ENCODE measurements at regions not wholly inside any gene's neighbourhood (a gene's known extent, or its start where the extent isn't known, plus 50 kb on each side); places are given as distances from the start of the nearest gene placed in this dataset.
A peak's percentile ranks its signal among the peaks of the same experiment; 100 is the strongest.

- no peak for DNase-seq
These were observed 215.8 kb downstream of the SPTSSA start for GRCh38 chr14:34246206-34246605.

GRCh38 chr14:34243401-34243800 lies 218.6 kb downstream of the SPTSSA start:
- no peak for DNase-seq

- no peak for DNase-seq
These were observed 219.0 kb downstream of the SPTSSA start for GRCh38 chr14:34243001-34243400.

GRCh38 chr14:34241185-34241711 lies 220.8 kb downstream of the SPTSSA start:
- DNase-seq = no peak

- DNase-seq = no peak
These were observed 223.4 kb downstream of the SPTSSA start for GRCh38 chr14:34238610-34239009.

- DNase-seq = no peak
These were observed 224.4 kb downstream of the SPTSSA start for GRCh38 chr14:34237677-34238076.

GRCh38 chr14:34237081-34237480 lies 225.0 kb downstream of the SPTSSA start:
- no peak for DNase-seq

GRCh38 chr14:34235643-34236300 lies 226.3 kb downstream of the SPTSSA start:
- DNase-seq = no peak

- DNase-seq = no peak
These were observed 227.8 kb downstream of the SPTSSA start for GRCh38 chr14:34234258-34234657.

GRCh38 chr14:34233619-34234018 lies 228.4 kb downstream of the SPTSSA start:
- DNase-seq = no peak

GRCh38 chr14:34232790-34233189 lies 229.2 kb downstream of the SPTSSA start:
- no peak for DNase-seq

- DNase-seq = no peak
These were observed 230.4 kb downstream of the SPTSSA start for GRCh38 chr14:34231626-34232025.

- no peak for DNase-seq
These were observed 232.9 kb downstream of the SPTSSA start for GRCh38 chr14:34229140-34229539.

GRCh38 chr14:34228650-34228976 lies 233.4 kb downstream of the SPTSSA start:
- DNase-seq = no peak

GRCh38 chr14:34227834-34228649 lies 234.0 kb downstream of the SPTSSA start:
- DNase-seq = peak in 52 of 56 donors; percentile 3 to 79 (median 34)

- no peak for DNase-seq
These were observed 237.8 kb downstream of the SPTSSA start for GRCh38 chr14:34224221-34224620.

- DNase-seq = no peak
These were observed 238.5 kb downstream of the SPTSSA start for GRCh38 chr14:34223373-34224148.

- no peak for DNase-seq
These were observed 239.2 kb downstream of the SPTSSA start for GRCh38 chr14:34222867-34223266.

GRCh38 chr14:34222122-34222521 lies 239.9 kb downstream of the SPTSSA start:
- DNase-seq = no peak

GRCh38 chr14:34220921-34221320 lies 241.1 kb downstream of the SPTSSA start:
- no peak for DNase-seq

GRCh38 chr14:34220378-34220706 lies 241.7 kb downstream of the SPTSSA start:
- no peak for DNase-seq
